ENCODE measurements at regions not wholly inside any gene's neighbourhood (a gene's known extent, or its start where the extent isn't known, plus 50 kb on each side); places are given as distances from the start of the nearest gene placed in this dataset.
"Not testable (repeated sequence)": the region's sequence is repeated elsewhere in the genome, so short reads cannot be mapped to it uniquely, and the experiment has no call there.

GRCh38 chr3:104437131-104437750 lies 929.5 kb upstream of the ALCAM start:
- no peak for DNase-seq

- DNase-seq = no peak
Observed at GRCh38 chr3:104437891-104438290, 928.8 kb upstream of the ALCAM start.

- DNase-seq = no peak
Observed at GRCh38 chr3:104438706-104439105, 928.0 kb upstream of the ALCAM start.

- DNase-seq = not testable (repeated sequence)
Observed at GRCh38 chr3:104445252-104445919, 921.3 kb upstream of the ALCAM start.

GRCh38 chr3:104447681-104448080 lies 919.0 kb upstream of the ALCAM start:
- DNase-seq = no peak

GRCh38 chr3:104452697-104453096 lies 914.0 kb upstream of the ALCAM start:
- DNase-seq = no peak

- no peak for DNase-seq
Observed at GRCh38 chr3:104458657-104459056, 908.1 kb upstream of the ALCAM start.

GRCh38 chr3:104460477-104461406 lies 906.0 kb upstream of the ALCAM start:
- no peak for DNase-seq

GRCh38 chr3:104461431-104461830 lies 905.3 kb upstream of the ALCAM start:
- DNase-seq = no peak

- DNase-seq = no peak
Observed at GRCh38 chr3:104472221-104472620, 894.5 kb upstream of the ALCAM start.

- DNase-seq = no peak
Observed at GRCh38 chr3:104474011-104474410, 892.7 kb upstream of the ALCAM start.

GRCh38 chr3:104503022-104503421 lies 863.7 kb upstream of the ALCAM start:
- no peak for DNase-seq

- no peak for DNase-seq
Observed at GRCh38 chr3:104510131-104510849, 856.4 kb upstream of the ALCAM start.

- DNase-seq = no peak
Observed at GRCh38 chr3:104514371-104514770, 852.3 kb upstream of the ALCAM start.

- DNase-seq = no peak
Observed at GRCh38 chr3:104514776-104515175, 851.9 kb upstream of the ALCAM start.

GRCh38 chr3:104519068-104519467 lies 847.6 kb upstream of the ALCAM start:
- no peak for DNase-seq

GRCh38 chr3:104519468-104520227 lies 847.1 kb upstream of the ALCAM start:
- no peak for DNase-seq

GRCh38 chr3:104520228-104520655 lies 846.5 kb upstream of the ALCAM start:
- no peak for DNase-seq

- no peak for DNase-seq
Observed at GRCh38 chr3:104521606-104522336, 844.9 kb upstream of the ALCAM start.

GRCh38 chr3:104523136-104523535 lies 843.6 kb upstream of the ALCAM start:
- DNase-seq = no peak

- DNase-seq = no peak
Observed at GRCh38 chr3:104526901-104527401, 839.8 kb upstream of the ALCAM start.

Measured in stimulated activated CD4-positive, alpha-beta T cell treated with anti-CD3 and anti-CD28 coated beads, Interleukin-1b, Interleukin-23, amount 100 ng/mL, for 48 hours (primary cell).